Fibroblast of peridontal ligament (primary cell): ENCODE measurements at regions not wholly inside any gene's neighbourhood (a gene's known extent, or its start where the extent isn't known, plus 50 kb on each side); places are given as distances from the start of the nearest gene placed in this dataset.

Experiments used
- DNase-seq: peaks from one replicate; pipeline ENCODE4 v3.0.0-alpha.2; 2010; ENCODE audit errors: extremely low read depth

DNA sequence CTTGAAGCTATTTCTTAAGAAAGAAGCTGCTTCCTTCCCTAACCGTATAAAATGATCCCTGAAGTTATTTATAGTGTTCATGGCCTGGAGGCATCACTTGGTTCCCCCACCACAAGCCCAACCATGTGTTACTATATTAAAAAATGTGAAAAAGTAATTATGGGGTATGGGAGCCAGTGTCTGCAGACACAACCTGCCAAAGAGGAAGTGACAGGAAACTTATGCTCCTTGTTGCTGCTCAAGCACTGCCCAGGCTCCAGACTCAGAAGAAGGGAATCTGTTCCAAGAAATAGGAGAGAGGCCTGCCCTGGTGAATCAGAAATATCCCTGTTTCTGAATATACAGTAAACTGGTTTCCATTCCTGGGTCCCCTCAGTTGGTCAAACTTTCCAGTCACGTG lies 217.2 kb upstream of the BMP4 start:
- peak; percentile 37 for DNase-seq

DNA sequence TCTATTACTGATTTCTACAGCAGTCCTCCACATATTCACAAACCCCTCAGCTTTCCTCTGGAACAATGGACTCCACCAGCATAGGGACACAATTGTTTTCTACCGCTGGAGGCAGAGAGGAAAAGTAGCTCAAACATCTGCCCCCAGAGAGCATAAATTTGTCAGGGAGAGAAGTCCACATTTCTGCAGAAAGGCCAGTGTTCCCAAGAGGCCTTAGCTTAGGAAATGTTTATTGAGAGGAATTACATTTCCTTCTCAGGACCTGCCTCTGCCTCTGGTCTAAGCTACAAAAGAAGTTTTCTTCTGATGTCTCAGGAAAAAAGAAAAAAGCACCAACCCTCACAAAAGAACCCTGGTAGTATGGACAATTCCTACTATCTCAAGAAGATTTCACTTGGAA lies 217.8 kb upstream of the BMP4 start:
- peak; percentile 33 for DNase-seq

DNA sequence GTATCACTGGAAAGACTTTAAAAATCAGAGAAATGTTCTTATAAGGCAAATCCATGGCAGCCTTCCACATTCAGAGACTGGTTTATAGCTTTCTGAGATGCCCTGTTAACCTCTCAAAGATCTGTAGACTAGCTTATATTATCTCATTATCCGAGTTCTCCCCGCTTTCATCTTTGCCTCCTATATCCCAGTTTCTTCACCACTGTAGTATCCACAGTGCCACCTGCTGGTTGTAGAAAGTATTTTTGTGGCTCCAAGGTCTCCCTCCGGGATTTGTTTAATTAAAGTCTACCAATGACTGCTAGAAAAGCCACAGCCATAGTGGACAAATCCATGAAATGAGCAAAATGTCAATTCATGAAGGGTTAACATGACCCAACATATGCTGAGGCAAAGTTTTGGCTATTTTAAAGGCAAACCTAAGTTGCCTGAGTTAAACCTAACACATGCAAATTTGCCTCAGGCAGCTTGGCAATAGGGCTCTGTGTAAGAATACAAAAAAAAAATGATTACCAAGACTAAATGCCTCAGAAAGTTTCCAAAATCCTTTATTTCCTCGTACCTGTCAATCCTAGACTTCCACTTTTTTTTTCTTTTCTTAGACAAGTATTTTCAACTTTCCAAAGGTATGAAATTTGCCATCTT lies 218.8 kb upstream of the BMP4 start:
- peak; percentile 87 for DNase-seq

DNA sequence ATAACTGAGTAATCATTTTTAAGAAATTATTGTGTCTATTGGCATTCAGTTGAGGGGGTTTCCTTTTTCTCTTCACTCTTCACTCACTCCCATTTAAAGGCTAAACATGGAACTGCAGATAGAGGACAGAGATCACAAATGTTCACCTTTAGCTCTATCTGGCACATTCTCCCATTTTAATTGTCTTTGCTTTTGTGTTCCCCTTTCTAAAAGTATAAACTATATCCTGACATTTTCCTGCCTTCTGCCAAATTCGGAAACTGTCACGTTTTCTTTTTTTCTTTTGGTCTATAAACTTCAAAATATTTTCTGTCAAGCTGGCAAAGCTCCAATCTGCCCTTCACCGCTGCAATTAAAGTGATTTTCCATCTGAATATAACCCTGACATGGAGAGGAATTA lies 219.8 kb upstream of the CDKN3 start:
- no peak for DNase-seq

DNA sequence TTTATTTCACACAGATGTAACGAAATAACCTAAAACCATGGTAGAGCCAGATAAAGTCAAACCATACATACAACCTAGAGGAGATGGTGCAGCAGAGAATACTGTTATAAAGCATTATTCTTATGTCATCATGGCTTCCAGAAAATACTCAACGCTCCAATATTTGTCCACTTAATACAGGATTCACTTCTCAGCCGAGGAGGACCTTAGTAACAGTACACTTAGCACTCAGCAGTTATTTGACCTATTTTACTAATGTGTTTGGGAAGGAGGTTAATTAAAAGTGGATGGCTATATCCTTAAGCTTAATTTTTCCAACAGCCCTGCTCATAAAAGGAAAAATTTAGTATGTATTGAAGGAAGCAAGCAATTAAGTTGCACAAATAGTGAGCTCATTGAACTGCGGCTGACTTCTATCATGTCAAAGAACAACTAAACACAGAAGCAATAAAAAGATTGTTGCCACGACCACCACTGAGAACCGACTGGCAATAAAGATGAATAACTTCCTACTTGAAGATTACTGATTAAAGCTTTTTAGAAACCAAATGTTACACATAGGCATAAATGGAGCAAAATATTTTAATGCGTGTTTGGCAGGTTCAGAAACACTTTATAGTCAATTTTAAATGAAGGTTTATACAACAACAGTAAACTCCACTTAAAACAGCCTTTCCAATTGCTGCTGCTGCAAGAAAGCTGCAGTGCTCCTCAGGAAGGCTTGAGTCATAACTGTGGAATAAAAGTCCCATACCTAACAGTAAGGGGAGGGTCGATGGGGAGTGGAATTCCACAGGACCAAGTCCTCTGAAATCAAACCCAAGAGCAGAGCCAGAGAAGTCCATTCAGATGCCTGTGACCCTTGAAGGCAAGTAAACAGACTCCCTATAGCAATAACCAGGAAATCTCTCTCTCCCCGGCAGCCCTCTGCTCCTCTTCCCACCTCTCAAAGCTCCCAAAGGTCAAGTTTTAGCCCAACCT lies 218.9 kb upstream of the CDKN3 start:
- DNase-seq = no peak

DNA sequence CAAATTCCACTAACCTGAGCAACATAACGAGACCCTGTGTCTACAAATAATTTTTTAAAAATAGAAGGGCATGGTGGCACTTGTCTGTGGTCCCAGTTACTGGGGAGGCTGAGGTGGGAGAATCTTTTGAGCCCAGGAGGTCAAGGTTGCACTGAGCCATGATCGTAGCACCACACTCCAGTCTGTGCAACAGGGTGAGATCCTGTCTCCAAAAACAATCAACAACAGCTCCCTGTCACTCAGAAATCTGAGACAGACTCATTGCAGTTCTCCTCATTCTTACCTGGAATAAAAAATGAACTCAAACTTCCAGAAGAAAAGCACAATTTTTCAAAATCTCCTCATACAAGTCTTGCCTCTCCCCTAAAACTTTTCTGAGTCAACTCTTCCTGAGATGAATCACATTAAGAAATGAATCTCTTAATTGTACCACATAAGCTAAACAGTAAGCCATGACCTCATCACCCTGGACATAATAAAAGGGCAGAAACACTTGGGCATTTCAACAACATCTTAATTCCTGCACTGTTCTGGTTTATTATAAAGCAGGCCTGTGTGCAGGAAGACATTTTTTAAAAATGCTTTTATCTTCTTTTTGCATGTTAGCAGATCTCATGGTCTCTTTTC lies 214.3 kb upstream of the CDKN3 start:
- peak; percentile 85 for DNase-seq

DNA sequence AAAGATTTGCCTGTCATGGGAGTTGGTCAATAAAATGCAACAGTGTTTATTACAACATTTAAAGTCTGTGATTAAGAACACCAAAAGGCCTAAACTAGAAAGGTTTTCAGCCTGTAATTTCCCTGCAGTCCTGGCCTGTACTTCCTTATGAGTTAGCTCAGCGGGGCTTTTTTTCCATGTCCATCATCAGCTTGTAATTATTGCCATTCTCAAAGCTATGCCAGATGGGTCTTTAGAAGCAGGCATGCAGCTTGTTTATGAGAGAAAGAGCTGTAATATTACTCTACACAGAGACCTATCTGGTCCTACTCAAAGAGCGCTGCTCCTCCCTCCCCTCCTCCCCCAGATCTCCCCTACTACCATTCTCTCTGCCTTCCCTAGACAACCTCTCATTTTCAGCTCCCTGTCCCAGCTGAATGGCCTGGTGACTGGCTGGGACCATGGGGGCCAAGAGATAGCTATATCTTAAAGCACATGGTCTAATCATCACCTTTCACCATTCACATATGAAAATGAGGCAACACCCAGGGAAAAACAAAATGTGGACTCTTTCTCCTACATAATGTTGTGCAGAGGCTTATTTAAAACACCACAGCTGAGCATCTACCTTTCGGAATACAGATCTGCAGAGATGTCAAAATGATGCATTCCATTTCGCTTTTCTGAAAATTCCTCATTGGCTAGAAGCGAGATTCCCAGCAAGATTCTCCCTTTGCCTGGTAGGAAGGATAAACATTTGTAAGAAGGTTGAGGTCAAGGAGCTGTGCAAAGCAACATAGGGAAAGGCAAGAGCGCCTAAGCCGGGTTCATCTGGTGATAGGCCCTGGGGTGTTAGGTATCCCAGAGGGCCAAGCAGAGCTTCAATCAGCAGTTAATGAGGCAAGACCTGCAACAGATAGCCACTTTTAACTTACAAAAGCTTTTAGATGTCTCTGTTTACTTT lies 209.7 kb upstream of the CDKN3 start:
- DNase-seq = no peak

DNA sequence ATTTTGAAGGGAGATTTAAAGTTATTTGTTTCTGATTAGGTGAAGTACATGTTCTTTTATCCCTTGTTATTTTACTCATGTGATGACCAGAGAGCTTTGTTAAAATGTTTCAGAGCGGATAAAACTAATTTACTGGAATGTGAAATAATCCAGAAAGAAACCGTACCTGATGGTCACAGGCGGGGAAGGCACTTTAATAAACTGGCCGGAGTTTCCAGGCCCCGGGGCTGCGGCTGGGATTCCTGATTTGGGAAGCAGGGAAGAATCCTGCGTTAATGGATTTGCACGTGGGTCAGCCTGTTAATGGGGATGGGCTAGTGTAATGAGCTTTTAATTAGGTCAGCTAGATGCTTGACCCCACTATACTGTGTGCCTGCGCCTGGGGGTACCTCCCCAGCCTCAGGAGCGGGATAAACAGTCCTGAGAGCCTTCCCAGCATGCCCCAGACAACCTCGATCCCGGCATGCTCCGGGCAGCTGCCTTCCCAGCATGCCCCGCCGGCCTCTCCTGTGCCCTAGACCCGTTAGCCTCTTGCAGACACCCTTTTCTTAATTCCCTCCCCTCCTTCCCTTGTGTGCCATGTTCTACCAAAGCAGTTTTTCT lies 208.6 kb upstream of the CDKN3 start:
- DNase-seq = no peak

DNA sequence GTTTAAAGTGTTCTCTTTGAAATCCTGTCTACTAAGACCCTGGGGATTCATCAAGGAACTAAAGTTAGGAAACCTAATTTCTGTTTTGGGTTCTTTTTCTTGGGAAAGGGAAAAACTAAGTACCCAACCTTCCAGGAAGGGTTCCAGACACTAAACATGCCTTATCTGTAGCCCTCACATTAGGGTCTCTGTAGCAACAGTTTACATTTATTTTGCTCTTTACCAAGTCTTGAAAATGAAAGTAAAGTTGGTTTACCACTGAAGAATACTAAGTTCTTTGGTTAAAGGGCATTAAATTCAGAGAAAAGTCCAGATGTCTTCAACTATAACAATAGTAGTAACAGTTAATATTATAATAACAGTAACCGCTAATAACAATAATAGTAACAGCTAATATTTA lies 207.5 kb upstream of the CDKN3 start:
- no peak for DNase-seq

DNA sequence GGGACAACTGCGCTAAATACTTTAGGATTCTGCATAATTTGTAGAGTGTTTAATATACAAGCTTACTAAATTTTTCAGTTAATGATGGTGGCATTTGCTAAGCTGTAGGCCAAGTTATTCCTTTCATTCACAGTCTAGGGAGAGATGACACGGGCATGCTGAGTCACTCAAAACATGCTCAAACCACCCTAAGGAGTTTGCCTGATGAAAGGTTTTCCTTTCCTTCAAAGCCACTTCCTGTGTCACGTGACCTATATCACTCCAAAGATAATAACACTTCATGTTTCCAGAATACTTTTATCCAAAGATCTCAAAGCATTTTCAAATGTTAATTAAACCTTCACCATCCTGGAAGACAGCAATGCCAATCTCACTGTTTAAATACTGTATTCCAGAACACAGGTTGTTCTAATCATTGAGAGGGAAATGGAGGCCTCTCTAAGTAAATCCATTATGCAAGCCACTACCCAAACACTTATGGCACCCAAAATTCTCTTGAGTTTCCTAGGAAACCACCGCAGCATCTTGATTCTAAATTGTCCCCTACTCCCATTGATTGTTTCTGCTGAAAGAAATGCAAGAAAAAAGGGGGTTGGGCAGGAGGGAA lies 207.0 kb upstream of the CDKN3 start:
- DNase-seq = peak; percentile 68

DNA sequence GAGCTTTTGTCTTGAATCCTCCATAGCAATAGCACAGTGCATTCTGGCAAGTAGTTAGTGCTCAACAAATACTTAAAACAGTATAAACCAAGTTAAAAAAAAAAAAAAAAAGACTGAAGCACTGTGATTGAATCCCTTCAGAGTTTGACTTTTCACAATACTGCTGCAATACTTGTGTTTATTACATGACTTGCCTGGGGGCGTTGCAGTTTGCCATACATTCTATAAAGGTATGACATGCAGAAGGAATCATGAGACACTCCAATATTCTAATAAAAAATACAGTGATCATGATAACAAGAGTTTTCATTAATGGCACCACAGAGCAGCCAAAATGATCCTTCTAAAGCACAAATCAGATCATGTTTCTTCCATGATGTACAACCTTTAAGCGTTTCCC lies 205.0 kb upstream of the CDKN3 start:
- no peak for DNase-seq

DNA sequence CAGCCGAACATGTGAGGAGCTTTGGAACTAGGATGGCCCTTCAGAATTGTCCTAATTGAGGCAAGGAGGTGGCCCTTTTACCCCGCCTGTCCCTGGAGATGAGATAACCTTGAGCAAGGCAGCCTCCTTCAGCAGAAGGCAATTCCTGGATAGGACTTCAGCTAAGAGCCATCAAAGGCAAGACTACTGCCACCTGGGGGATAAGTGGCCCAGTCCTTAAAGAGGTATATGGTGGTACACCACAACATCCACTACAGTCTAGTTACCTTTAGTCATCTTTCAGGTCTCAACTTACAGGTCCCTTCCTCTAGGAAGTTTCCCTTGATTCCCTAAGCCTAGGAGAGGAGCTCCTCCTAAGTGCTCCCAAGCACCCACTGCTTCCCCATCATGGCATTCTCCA lies 204.2 kb upstream of the CDKN3 start:
- no peak for DNase-seq

DNA sequence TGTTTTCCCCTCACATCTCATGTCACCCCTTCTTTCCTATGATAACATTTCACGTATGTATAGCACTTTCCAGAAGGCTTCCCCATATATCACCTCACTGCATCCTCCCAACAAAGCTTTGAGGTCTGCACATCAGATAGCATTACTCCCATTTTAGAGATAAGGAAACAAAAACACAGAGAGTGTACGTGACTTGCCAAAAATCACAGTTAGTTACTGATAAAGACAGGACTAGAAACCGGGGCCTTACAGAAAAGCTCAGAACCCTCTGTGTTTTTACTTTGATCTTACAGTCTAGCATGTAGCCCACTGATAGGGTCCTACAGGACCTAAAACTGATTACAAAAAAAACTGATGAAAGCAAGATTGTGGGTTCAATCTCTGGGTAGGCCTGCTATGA lies 202.9 kb upstream of the CDKN3 start:
- no peak for DNase-seq

DNA sequence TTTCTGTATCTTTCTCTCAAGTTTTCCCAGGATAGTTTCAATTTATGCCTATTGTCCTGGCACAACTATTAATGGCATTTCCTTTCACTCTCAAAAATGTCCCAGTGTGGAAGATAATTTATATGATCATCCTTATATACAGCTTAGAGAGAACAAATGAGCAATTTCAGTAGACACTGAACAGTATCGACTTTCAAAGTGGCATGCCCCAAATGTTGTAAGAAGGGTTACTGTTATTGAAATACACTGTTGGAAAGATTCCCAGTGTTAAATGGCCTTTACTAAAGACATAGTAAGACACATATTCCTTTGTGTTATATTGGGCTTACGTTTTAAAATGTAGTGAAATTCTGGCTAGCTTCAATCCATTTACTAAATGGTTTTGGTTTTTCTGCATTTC lies 202.3 kb upstream of the CDKN3 start:
- DNase-seq = peak; percentile 71

DNA sequence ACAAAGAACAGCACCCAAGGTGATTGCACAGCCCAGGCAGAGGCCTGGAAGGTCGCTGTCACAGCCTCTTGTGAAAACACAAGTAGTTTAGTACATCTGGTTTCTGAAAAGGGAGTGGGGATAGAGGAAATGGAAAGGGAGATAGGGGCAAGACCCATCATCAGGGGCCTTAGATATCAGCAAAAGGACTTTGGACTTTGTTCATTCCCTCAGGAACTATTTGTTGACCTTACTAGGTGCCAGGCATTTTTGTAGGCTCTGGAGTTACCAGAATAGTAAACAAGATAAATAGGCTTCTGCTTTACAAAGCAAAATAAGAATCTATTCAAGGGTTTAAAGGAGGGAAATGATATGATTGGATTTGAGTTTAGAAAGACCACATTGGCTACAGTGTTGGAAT lies 199.4 kb upstream of the CDKN3 start:
- DNase-seq = no peak

DNA sequence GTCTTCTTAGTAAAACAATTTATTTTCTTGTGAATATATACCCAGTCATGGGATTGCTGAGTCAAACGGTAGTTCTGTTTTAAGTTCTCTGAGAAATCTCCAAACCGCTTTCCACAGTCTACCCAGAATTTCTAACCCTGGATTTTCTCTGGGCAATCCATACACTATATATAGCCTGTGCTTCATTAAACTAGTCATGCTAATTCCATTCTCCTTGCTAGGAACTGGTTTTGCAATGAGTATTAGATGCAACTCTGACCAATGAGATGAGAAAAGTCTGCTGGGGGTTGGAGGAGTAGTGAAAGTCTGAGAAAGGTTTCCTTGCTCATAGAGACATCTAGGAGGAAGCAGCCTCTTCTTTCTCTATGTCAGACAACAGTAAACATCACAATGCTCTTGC lies 196.1 kb upstream of the CDKN3 start:
- peak; percentile 80 for DNase-seq

DNA sequence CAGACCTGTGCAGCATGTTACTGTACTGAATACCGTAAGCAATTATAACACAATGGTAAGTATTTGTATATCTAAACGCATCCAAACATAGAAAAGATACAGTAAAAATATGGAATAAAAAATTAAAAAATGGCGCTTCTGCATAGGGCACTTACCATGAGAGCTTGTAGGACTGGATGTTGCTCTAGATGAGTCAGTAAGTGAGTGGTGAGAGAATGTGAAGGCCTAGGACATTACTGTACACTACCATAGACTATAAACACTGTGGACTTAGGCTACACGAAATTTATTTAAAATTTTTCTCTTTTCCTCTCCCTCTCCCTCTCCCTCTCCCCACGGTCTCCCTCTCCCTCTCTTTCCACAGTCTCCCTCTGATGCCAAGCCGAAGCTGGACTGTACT lies 194.5 kb upstream of the CDKN3 start:
- no peak for DNase-seq

DNA sequence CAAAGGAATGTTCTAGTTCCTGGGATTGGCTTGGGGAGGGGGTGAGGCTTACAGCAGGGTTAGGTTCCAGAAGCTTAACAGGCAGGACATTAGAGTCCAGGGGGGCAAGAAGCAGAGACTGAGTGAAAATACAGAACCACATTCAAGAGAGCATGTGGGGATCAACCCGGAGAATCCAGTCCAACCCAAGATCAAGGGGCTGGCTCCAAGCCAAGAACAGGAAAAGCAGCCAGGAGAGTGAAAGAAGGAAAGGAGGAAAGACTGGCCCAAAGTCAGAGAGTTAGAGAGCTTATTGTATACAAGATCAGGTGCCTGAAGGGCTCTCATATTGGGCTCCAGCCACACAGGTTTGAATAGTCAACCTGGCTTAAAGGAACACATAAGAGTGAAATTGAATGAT lies 190.3 kb upstream of the CDKN3 start:
- DNase-seq = no peak

DNA sequence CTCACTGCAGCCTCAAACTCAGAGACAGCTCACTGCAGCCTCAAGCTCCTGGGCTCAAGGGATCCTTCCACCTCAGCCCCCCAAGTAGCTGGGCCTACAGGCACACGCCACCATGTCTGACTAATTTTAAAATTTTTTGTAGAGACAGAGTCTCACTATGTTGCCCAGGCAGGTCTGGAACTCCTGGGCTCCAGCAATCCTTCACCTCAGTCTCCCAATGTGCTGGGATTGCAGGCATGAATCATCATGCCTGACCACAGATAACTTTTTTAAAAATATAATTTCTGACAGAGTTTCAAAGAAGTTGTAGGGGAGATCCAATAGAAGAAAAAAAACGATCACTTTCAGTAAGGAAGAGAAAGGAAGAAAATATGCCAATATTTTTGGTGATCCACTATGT lies 189.7 kb upstream of the CDKN3 start:
- DNase-seq = peak; percentile 39

DNA sequence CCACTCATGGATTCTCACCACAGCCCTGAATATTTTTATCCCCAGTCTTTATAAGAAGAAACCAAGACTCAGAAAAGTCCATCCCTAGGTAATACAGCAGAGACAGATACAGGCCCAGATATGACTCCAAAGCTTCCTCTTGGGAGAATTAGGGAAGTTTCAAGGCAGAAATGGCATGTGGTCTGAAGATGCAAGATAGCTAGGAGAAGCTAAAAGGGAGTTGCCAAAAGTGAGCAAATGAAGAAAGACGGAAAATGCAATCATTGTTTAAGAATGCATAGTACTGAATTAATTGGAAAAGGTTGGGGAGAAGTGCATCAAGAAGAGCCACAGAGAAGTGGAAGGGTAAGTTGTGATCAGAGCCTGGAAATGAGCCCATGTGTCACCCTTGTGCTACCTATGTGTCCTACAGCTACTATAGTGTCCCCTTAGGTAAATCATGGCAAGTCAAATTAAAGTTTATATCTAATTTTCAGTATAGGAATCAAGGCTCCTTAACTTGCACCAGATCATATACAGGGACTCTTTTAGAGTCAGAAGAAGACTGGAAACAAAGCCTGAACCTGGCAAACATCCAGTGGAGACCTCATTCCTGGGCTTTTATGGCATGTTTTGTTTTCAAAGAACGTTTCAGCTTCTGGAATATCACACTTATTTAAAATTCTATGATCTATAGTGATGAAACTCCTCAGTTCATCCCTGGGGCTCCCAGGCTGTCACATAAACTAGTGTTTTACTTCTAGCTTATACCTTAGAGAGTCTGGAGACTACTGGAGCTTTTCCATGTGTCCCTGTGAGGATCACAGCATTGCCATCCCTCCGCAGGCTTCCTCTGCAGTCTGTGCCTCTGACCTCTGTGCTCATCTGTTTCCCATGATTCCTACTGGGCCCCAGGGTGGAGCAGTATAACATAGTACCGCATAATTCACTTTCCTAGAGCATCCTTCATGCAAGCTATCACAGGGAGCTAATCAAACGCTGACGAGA lies 189.0 kb upstream of the CDKN3 start:
- DNase-seq = no peak
